ENCODE measurements at regions not wholly inside any gene's neighbourhood (a gene's known extent, or its start where the extent isn't known, plus 50 kb on each side); places are given as distances from the start of the nearest gene placed in this dataset.

DNA sequence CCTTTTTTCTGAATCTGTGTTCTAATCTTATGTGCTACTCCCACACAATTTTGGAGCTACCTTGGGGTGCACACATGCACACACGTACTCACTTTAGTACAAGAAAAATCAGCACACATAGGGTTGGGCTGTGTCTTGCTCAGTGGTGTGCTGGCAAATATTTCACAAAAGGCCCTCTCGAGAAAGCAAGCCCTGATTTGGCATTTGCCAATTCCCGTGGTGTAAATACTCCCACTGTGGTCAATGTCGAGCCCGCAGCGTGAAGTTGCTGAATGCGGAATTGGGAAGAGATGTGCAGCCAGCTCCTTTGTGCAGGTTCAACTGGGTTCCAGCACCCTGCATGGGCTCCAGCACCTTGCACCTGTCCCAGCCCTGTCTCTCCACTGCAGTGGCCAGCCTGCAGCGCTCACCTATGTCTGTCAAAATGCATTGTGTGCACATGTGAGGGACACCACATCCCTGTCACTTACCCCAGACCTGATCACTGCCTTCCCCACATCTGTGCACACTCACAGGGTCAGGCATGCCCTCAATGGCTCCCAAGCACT lies 78.4 kb upstream of the WNT4 start:
- DNase-seq = no peak

DNA sequence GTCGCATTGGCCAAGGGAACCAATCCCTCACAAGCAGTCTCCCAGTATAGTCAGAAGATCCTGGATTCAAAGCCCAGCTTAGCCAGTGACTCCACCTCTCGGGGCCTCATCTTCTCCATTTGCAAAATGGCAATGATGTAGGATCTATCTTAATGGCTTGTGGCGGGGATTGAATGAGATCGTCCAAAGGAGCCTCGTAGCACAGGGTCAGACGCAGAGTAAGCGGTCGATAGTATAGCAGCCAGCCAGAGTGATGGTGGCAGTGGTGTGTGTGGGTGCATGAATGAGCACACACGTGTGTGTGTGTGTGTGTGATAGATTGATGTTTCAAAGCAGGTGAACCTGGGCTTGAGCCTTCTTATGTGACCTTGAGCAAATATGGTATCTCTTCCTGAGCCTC lies 79.8 kb upstream of the WNT4 start:
- no peak for DNase-seq

DNA sequence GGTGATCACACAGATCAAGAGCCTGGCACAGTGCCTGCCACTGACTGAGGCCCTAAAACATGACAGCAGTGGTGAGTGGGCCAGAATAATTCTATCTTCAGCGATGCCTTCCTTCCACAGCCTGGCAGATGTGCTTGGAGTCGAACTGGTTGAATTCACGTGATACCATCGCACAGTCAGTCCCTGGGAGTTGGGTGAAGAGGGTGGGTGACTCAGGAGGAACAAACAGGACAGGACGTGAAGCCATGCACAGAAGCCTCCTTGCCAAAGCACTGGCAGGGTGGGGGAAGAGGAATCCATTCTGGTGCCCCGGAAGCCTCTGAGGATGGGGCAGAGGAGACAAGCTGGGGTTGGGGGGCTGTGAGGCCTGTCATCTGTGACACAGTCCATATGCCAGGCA lies 80.3 kb upstream of the WNT4 start:
- no peak for DNase-seq

DNA sequence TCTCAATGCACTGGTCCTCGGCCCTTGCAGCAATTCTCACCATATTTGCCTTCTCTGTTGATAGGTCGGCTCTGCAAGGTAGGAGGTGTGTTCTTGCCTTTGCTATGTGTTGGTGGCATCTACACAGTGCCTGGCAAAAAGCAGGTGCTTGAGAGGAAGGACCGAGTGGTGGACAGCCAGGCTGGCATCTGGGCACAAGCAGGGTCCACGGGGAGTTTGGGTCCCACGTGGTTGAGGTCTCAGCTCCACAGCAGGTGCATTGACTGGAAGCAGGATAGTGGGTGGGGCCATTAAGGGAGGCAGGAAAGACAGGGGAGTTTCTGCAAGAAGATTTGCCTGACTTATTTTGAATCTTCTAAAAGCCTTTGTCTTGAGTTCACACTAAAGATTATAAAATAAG lies 81.2 kb upstream of the WNT4 start:
- DNase-seq = no peak

DNA sequence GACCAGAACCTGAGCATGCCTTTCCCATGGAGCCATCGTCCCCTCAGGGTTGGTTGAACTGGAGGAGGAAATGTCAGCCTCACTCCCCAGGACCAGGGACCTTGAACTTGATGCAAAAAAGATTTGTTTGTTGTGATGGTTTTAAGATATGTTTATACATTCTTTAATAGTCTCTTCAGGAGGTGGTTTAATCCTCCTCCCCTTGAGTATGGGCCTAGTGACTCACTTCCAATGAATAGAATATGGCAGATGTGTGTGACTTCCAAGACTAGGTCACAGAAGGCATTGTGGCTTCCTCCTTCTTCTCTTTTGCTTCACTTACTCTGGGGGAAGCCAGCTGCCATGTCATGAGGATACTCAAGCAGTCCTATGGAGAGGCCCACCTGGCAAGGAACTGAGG lies 81.7 kb upstream of the WNT4 start:
- no peak for DNase-seq

DNA sequence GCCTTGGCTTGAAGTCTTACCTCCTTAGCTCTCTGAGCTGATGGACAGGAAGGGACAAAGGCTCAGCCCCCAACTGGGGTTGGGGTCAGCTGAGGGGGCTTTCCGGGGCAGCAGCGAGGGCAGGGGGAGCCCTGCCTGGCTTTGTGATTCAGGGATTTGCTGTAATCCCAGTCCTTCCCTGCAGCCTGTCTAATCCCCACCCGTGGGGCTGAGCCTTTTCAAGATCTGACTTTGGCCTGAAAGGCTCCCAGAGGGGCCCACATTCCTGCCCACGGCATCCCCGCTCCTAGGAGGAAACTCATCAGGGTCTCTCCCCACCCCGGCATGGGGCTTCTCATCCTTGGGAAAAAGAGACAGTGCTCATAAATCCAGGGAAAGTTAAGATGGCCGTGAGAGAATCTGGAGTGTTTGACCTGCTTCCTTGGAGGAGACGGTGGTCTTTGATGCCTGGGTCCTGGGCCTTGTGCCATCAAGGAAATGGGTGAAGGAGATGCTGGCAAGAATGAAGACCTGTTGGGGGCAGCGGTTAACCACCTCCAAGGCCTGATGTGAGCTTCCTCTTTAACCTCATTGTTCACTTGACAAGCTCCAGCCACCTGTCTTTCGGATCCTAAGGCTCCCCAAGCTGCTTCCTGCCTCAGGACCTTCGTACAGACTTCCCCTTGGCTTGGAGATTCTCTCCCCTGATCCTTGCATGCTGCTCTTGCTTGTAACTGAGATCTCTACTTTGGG lies 83.1 kb upstream of the WNT4 start:
- no peak for DNase-seq

DNA sequence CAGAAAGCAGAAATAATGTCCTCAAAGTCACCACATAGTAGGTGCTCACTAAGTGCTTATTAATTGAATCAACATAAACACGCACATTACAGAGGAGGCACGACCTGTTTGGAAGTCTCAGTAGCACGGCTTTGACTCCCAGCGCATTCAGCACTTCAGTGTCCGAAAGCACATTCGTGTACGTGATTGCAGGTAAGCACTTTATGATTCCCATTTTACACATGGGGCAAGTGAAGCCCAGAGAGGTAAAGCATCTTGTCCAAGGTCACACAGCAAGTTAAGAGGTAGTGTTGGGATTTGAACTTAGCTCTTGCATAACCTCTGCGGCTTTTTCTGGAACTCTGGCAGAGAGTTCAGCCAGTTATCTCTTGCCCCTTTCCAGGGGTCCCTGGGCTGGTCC lies 85.2 kb upstream of the WNT4 start:
- DNase-seq = no peak

DNA sequence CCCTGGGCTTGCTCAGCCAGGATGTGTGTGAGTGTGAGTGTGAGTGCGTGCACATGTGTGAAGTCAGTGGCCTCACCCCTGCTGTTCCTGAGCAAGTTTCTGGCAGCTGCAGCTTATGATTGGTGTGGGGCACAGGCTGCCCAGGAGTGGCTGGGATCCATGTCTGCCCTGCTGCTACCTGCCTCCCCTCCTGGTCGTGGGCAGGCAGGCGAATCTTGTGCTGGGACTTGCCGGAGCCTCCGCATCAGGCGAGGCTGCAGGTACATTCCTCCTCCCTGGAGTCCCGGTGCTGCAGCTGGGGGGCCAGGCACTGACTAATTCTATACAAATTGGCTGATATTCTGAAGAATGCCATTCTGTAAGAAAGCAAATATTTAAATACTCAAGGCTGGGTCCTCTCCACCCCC lies 85.6 kb upstream of the WNT4 start:
- no peak for DNase-seq

DNA sequence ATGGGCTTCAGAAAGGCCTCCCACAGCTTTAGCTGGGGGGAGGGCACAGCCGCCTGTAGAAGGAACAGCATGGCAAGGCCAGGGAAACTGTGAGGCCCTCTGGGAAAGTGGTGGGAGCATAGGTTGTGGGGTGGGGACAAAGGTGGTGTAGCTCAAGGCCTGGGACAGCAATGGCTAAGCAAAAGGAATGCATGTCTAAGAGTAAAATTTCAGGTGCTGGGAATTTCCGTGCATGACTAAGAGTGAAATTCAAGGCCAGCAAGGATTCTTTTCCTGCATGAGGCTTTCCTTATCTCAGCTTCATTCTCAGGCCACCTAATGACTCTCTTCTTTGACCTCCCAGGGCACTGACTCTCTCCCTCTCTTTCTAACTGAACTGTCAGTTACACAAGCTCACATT lies 86.5 kb upstream of the WNT4 start:
- DNase-seq = peak in 1 of 2 experiments; percentile 31

DNA sequence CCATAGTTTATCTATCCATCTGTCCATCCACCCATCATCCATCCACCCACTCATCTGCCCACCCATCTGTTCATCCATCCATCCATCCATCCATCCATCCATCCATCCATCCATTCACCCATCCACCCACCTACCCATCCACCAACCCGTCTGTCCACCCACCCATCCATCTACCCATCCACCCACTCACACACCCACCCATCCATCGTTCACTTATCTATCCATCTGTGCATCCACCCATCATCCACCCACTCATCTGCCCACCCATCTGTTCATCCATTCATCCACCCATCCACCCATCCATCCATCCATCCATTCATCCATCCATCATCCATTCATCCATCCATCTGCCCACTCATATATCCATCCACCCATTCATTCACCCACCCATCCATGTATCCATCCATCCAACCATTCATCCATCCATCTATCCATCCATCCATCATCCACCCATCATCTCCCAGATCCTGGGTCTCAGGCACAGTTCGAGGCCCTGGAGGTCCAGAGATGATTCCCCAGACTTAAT lies 88.2 kb upstream of the WNT4 start:
- DNase-seq = no peak

DNA sequence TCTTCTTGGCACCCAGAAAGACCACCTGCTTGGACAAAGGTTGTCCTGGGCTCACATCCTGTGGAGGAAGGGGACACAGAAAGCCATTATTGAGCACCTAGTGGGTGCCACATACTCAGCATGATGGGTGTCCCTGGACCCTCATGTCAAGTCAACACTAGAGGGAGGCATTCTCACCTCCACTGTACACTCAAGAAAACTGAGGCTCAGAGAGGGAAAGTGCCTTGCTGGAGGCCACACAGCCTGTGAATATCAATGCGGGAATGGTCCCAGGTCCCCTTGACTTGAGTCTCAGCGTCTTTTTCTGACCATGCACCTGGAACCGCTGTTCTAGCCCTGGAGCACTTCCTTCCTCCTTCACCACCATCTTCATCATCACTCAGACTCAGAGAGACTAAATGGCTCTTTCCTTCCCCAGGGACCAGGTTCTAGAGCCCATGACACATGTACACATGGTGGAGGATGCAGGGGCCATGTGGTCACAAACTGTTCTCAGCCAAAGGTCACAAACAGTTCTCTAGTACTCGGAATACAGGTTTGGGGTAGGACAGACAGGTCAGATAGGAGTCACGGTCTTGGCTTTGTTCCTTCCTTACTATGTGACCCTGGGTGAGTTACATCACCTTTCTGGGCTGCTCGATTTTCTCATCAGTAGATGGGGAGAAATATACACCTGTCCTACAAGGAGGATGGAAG lies 89.2 kb upstream of the WNT4 start:
- no peak for DNase-seq

DNA sequence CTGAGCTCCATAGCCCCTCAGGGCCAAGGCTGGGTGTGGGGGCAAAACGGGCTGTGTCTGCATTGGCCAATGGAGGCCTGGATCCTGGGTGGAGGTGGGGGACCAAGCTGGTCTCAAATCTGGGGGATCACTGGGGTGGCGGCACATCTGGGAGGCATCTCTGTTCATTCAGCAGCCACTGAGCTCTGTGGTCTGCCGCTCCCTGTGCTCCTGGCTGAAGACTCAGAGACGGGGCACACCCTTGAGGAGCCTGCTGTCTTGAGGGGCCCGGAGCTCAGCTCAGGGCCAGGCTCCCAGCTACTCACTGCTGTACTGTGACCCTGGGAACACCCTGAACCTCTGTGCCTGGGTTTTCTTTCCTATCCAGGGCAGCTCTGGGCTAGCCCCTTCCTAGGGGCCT lies 90.3 kb upstream of the WNT4 start:
- no peak for DNase-seq

DNA sequence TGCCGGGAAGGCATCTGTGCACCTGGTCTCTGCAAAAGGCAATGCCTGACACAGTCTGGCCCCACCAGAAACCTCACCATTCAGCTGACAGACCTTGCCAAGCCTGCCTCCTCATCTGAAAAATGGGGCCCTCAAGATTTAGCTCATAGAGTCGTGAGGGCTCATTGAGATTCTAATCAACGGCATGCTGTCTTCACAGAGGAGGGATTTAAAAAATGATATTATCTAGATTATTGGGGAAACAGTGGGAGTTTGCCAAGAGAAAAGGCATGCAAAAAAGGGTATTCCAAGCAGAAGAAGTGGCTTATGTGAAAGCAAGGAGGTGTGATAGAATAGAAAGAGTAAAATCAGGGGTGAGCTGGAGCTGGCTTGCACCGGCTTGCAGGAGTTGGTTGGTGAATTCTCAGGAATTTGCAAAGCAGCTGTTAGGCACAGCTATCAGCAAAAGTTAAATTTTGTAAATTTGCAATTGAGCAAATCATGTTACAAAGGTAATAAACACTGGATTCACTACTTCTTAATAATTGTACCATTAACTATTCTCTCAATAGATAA lies 91.7 kb upstream of the WNT4 start:
- DNase-seq = no peak

DNA sequence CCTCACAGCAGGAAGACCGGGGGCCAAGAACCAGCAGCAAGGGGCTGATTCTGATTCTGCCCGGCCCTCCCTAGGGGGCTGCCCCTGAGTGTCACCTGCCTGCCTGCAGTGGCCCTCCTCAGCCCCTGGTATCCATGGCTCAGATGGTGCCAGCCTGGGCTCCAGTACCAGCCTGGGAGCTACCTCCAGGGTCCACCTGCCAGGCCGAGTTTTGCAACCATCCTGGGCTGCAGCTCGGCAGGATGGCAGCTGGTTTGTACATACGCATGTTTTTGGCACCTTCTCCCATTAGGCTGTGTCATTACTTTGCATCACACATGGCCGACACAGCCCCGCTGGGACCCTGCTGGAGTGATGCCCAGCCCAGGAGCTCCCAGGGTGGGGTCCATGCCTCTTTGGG lies 93.3 kb upstream of the WNT4 start:
- DNase-seq = no peak

DNA sequence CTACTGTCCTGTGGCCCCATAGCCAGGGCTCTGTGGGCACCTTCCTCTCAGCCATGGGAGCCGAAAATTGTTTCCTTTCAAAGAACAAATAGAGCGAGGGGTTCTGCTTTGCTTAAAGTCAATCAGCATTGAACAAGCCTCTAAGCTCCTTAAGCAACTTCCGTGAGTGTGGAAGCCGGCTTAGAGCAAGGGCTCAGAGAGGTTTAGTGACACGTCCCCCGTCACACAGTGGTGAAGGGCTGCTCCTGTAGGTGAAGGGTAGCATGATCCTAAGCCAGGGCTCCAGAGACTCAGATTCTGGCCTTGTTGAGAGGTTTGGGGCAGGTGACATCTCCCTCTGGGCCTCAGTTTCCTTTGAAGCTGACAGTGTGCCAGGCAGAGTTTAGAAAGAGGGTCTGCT lies 94.0 kb upstream of the WNT4 start:
- no peak for DNase-seq

DNA sequence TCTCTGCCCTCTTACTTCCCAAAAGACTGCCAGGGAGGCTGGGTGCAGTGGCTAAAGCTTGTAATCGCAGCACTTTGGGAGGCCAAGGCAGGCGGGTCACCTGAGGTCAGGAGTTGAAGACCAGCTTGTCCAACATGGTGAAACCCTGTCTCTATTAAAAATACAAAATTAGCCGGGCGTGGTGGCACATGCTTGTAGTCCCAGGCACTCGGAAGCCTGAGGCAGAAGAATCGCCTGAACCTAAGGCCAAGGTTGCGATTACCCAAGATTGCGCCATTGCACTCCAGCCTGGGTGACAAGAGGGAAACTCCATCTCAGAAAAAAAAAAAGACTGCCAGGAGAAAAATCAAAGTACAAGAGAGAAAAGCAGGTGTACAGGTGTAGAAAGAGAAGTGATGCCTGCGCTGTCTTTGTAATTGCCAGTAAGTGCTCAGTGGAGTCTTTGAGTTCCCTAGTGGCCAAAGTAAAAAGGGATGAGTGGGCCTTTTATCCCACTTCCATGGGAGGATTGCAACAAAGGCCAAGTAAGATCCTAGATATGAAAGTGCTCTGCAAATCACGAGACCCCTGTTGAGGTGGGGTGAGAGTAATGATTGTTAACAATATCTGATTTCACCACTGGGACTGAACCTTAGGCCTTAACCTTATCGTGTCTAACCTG lies 94.7 kb upstream of the WNT4 start:
- no peak for DNase-seq

DNA sequence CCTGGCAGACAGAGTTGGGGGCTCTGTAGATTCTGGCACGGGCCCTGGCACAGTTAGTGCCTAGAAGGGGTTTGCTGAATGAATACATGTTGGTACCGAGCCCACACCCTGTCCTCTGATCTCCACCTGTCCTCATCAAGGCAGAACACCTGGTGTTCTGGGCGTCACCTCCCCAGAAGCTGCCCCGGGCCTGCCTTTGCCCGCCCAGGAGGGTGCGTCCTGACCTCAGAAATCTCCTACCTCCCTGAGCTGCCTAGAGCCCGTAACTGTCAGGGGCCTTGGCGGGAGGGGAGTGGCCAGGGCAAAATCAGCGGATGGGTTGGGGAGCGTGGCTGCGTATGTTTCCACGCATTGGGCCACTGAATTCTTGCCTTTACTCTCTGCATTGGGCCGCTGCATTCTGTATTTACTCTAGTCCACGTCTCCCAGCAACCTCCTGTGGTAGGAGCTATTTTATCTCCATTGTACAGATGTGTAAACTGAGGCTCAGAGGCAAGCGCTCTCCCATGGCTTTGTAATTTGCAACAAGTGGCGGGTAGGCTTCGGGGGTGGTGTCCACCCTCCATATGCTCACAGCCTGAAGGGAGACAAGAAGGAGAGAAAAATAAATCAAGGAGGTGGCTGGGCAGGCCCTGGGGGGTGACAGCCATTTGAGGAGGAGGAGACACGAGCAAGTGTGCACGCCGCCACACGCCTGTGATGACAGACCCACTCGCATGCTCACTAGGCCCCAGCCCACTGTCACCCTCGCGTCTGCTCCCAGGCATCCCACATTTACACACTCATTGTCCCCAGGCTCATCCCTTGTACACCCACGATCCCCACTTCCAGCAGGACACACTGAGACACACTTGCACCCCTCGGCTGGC lies 95.7 kb upstream of the WNT4 start:
- no peak for DNase-seq

DNA sequence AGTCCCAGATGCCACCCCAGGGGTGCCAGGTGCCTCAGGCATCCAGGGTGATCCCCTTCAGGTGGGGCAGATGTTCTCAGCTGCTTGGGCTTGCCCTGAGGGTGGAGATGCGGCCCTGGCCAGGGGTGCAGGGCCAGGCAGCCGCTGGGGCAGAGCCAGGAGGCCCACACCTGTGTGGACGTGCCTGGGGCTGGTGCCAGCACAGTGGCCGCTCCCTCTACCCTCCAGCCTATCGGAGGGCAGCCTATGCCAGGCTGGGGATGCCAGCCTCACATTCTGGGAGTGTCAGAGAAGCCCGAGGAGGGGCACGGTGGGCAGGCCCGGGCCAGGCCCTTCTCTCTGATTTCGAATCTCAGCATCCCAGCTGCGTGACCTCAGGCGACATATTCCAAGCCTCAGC lies 96.5 kb upstream of the WNT4 start:
- no peak for DNase-seq

DNA sequence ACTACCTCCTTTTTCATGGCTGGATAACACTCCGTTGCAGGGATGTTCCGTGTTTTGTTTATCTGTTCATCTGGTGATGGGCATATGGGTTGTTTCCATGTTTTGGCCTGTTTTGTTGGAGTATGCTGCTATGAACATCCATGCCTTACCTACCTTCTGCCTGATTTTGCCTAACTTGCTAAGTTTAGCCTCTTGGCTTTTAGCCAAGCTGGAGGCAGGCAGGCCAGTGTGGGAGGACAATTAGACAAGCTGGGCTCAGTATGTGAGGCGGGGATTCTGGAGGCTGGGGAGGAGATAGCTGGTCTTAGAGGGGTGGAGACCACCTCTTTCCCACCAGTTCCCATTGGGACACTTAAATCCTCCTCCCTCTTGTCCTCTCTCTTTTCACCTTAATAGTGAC lies 98.4 kb upstream of the WNT4 start:
- DNase-seq = no peak

DNA sequence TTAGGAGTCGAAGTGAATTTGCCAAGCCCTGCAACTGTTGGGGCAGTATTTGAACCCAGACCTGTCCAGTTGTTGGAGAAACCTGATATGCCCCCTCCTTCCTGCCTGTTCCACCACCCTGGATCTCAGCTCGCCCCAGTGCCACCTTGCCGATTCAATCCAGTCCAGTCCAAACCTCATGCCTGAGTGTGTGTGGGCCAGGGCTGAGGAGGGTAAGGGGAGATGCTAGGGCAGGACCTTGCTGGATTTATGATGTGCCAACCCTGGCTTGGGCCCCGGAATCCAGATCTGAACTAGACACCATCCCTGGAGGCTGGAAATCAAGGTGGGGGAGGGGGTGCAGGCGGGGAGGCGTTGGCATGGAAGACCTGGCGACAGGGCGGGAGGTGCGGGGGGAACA lies 98.9 kb upstream of the WNT4 start:
- DNase-seq = no peak

DNA sequence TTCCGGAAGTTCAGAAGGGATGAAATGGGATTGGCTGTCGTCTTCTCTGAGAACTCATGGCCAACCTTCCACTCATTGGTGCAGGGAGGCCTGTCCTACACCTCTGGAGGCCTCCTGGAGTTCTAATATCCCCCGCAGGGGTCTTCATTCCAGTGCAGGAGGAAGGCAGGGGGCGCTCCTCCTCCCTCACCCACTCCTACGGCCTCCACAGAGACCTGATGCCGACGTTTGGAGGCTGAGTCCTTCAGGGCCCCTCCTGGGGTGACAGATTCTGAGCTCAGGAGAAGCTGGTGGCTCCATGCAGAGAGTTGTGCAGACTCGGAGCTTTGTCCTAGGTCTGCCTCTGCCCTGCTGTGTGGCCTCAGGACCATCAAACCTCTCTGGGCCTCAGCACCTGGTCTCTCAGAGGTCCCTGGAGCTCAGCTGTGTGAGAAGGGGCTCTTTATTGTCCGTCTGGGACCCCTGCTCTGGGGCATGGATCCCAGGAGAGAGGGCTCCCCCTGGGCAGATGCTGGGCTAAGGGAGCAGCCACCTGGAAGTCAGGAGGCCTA lies 102.3 kb upstream of the WNT4 start:
- no peak for DNase-seq

DNA sequence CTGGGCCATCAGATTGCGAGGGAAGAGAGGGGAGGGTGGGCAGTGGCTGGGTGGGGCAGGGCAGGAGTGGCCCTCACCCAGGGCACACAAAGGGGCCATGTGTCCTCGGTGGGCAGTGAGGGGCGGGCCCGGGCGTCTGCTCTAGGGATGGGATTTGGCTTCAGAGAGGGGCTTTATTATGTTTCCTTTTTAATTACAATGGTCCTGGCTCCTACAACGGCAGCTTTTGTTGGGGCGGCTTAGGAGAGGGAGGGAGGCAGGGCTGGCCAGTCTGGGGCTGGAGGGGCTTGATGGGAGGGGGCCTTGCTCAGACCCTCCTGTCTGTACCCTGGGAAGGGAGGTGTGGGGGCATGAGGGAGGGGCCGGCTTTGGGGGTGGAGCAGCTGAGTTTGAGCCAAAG lies 102.8 kb upstream of the WNT4 start:
- no peak for DNase-seq

Measured in SW 1271 (cell line).